Naive thymus-derived CD8-positive, alpha-beta T cell (primary cell): ENCODE measurements at regions not wholly inside any gene's neighbourhood (a gene's known extent, or its start where the extent isn't known, plus 50 kb on each side); places are given as distances from the start of the nearest gene placed in this dataset.

Experiments
- ATAC-seq, 2 donors: fragments of 150-1000 bp; cut with Tn5 transposase in 1 of 2; sonication (Bioruptor Pico), chemical (Tn5 transposase) in 1 of 2; 1 replicate in 1 of 2; 2 replicates in 1 of 2; pipeline ENCODE4 v1.10.0; 2021; ENCODE audit warnings: mild to moderate bottlenecking in 2 of 2, moderate library complexity in 2 of 2
- POLR2A ChIA-PET: fragments of 350-600 bp; sonication (Branson Sonifier 250); formaldehyde crosslinking; loops from one replicate; lab custom pipeline; 2021; ENCODE audit warnings: antibody characterized with exemption; lab: Charles Lee
- DNase-seq, 10 donors: peaks; one replicate each; pipeline versions ENCODE4 v3.0.0 to v3.0.0-alpha.2; 2020 to 2022
- H3K27ac Mint-ChIP-seq, 10 donors: one replicate each; pipeline ENCODE4 v1.8.0; 2020 to 2022; ENCODE audit warnings: mild to moderate bottlenecking in 10 of 10, mixed read lengths in 10 of 10, moderate library complexity in 4 of 10, inconsistent platforms in 1 of 10
- H3K27me3 Mint-ChIP-seq, 5 donors: one replicate each; pipeline ENCODE4 v1.8.0; 2021 to 2022; ENCODE audit warnings: mixed read lengths in 5 of 5
- H3K36me3 Mint-ChIP-seq, 3 donors: one replicate each; pipeline ENCODE4 v1.8.0; 2020 to 2022; ENCODE audit warnings: mixed read lengths in 3 of 3, mild to moderate bottlenecking in 2 of 3, inconsistent platforms in 1 of 3
- H3K4me1 Mint-ChIP-seq, 4 donors: one replicate each; pipeline ENCODE4 v1.8.0; 2021 to 2022; ENCODE audit warnings: mixed read lengths in 4 of 4
- H3K4me3 Mint-ChIP-seq, 10 donors: one replicate each; pipeline ENCODE4 v1.8.0; 2020 to 2022; ENCODE audit warnings: mild to moderate bottlenecking in 10 of 10, mixed read lengths in 10 of 10, moderate library complexity in 6 of 10, inconsistent platforms in 1 of 10
- H3K9me3 Mint-ChIP-seq, 9 donors: one replicate each; pipeline ENCODE4 v1.8.0; 2020 to 2022; ENCODE audit warnings: mixed read lengths in 9 of 9, mild to moderate bottlenecking in 3 of 9, inconsistent platforms in 1 of 9, moderate library complexity in 1 of 9

GRCh38 chr14:84021433-84021832 is 1508.5 kb upstream of the FLRT2 start:
- peaks cover 0 to 39% (median 10%) of the 10 kb centered on the region in 9 donors for H3K9me3 Mint-ChIP-seq
- H3K4me3 Mint-ChIP-seq = no peak overlapping the region
- no peaks in the 10 kb centered on the region for H3K27me3 Mint-ChIP-seq
- POLR2A ChIA-PET = no interaction called here
- ATAC-seq (no peak), DNase-seq (no peak)
- peaks cover 0 to 9% (median 0%) of the 10 kb centered on the region in 3 donors for H3K36me3 Mint-ChIP-seq
- H3K4me1 Mint-ChIP-seq = no peaks in the 10 kb centered on the region
- no peak overlapping the region for H3K27ac Mint-ChIP-seq

GRCh38 chr14:84024231-84024820 is 1505.6 kb upstream of the FLRT2 start:
- ATAC-seq = no peak
- no peak for DNase-seq
- POLR2A ChIA-PET = no interaction called here
- Mint-ChIP-seq H3K9me3 (peaks cover 5 to 26% (median 9%) of the 10 kb centered on the region in 9 donors), H3K27me3 (no peaks in the 10 kb centered on the region), H3K27ac (no peak overlapping the region), H3K36me3 (peaks cover 0 to 9% (median 0%) of the 10 kb centered on the region in 3 donors), H3K4me3 (no peak overlapping the region), H3K4me1 (no peaks in the 10 kb centered on the region)

GRCh38 chr14:84025106-84026012 is 1504.6 kb upstream of the FLRT2 start:
- Mint-ChIP-seq H3K4me1 (no peaks in the 10 kb centered on the region), H3K4me3 (no peak overlapping the region), H3K27me3 (no peaks in the 10 kb centered on the region), H3K27ac (no peak overlapping the region), H3K9me3 (peaks cover 5 to 22% (median 15%) of the 10 kb centered on the region in 9 donors), H3K36me3 (peaks cover 0 to 9% (median 0%) of the 10 kb centered on the region in 3 donors)
- DNase-seq (no peak), ATAC-seq (no peak)
- POLR2A ChIA-PET = no interaction called here

DNA sequence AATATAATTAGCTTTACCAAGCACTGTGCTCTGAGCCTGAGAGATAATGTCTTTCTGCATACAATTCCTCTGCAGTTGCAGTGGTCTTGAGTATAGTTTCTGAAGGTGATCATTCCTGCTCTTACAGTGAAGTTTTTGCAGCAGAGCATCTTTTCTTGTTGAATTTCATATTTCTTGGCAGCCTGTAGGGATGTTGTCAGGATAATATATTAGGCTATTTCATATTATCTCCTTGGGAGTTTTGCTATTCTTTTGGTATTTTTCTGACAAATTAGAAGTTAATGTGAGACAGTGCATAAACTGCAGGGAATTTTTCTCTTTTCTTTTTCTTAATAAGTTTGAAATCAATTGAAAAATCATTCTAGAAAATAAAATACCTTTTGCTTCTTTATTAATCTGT is 1502.6 kb upstream of the FLRT2 start:
- no peaks in the 10 kb centered on the region for H3K27me3 Mint-ChIP-seq
- H3K4me1 Mint-ChIP-seq = no peaks in the 10 kb centered on the region
- no peak overlapping the region for H3K27ac Mint-ChIP-seq
- H3K36me3 Mint-ChIP-seq = peaks cover 0 to 9% (median 0%) of the 10 kb centered on the region in 3 donors
- H3K9me3 Mint-ChIP-seq = peaks cover 3 to 21% (median 10%) of the 10 kb centered on the region in 9 donors
- no peak for ATAC-seq
- POLR2A ChIA-PET = no interaction called here
- no peak overlapping the region for H3K4me3 Mint-ChIP-seq
- no peak for DNase-seq

GRCh38 chr14:84028080-84028604 is 1501.8 kb upstream of the FLRT2 start:
- H3K27ac Mint-ChIP-seq = no peak overlapping the region
- H3K27me3 Mint-ChIP-seq = no peaks in the 10 kb centered on the region
- POLR2A ChIA-PET = no interaction called here
- no peak for ATAC-seq
- peaks cover 0 to 21% (median 7%) of the 10 kb centered on the region in 9 donors for H3K9me3 Mint-ChIP-seq
- H3K4me3 Mint-ChIP-seq = no peak overlapping the region
- DNase-seq = no peak
- H3K4me1 Mint-ChIP-seq = no peaks in the 10 kb centered on the region
- peaks cover 0 to 9% (median 0%) of the 10 kb centered on the region in 3 donors for H3K36me3 Mint-ChIP-seq

DNA sequence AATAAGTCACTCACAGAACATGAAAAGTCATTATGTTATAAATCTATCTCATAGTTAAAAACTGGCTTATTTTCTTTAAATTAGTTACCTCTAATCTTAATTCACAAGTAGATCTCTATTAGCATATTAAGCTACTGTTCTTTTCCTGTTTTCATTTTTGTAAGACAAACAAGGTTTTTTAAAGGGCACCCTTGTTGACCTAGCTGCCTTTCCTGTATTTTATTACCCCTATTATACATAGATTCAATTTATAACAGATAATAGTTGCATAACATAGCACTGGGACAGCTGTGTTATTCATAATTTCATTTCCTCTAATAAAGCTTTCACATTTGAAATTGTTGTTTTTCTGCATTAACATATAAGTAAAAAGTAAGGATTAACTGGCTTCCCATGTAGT is 1500.7 kb upstream of the FLRT2 start:
- Mint-ChIP-seq H3K9me3 (peaks cover 0 to 12% (median 2%) of the 10 kb centered on the region in 9 donors), H3K4me3 (no peak overlapping the region), H3K27me3 (no peaks in the 10 kb centered on the region), H3K4me1 (no peaks in the 10 kb centered on the region), H3K27ac (no peak overlapping the region), H3K36me3 (no peaks in the 10 kb centered on the region)
- POLR2A ChIA-PET = no interaction called here
- ATAC-seq (no peak), DNase-seq (no peak)

GRCh38 chr14:84029720-84030119 is 1500.2 kb upstream of the FLRT2 start:
- peaks cover 0 to 15% (median 2%) of the 10 kb centered on the region in 9 donors for H3K9me3 Mint-ChIP-seq

GRCh38 chr14:84036840-84037239 is 1493.1 kb upstream of the FLRT2 start:
- DNase-seq (no peak), ATAC-seq (no peak)
- H3K4me1 Mint-ChIP-seq = peaks cover 0 to 6% (median 0%) of the 10 kb centered on the region in 4 donors
- no peak overlapping the region for H3K27ac Mint-ChIP-seq
- peaks cover 0 to 21% (median 9%) of the 10 kb centered on the region in 9 donors for H3K9me3 Mint-ChIP-seq
- peak overlapping the region in 2 of 10 donors; percentile 2 to 19 for H3K4me3 Mint-ChIP-seq
- no peaks in the 10 kb centered on the region for H3K36me3 Mint-ChIP-seq
- POLR2A ChIA-PET = no interaction called here
- H3K27me3 Mint-ChIP-seq = no peaks in the 10 kb centered on the region

More at GRCh38 chr14:84029720-84030119, 1500.2 kb upstream of the FLRT2 start:
- ATAC-seq (no peak), DNase-seq (no peak)
- no peak overlapping the region for H3K4me3 Mint-ChIP-seq
- H3K27ac Mint-ChIP-seq = no peak overlapping the region
- no peaks in the 10 kb centered on the region for H3K36me3 Mint-ChIP-seq
- no peaks in the 10 kb centered on the region for H3K4me1 Mint-ChIP-seq
- POLR2A ChIA-PET = no interaction called here
- H3K27me3 Mint-ChIP-seq = no peaks in the 10 kb centered on the region

- H3K4me1 Mint-ChIP-seq = peaks cover 0 to 6% (median 0%) of the 10 kb centered on the region in 4 donors
- H3K27ac Mint-ChIP-seq = no peak overlapping the region
- no peak for DNase-seq
- no peak for ATAC-seq
- H3K27me3 Mint-ChIP-seq = no peaks in the 10 kb centered on the region
- POLR2A ChIA-PET = no interaction called here
- no peak overlapping the region for H3K4me3 Mint-ChIP-seq
- H3K36me3 Mint-ChIP-seq = no peaks in the 10 kb centered on the region
- H3K9me3 Mint-ChIP-seq = peaks cover 0 to 21% (median 9%) of the 10 kb centered on the region in 9 donors
Measured at GRCh38 chr14:84037593-84037992, 1492.4 kb upstream of the FLRT2 start.

- peaks cover 0 to 18% (median 10%) of the 10 kb centered on the region in 9 donors for H3K9me3 Mint-ChIP-seq
Measured at GRCh38 chr14:84040101-84040500, 1489.8 kb upstream of the FLRT2 start.

DNA sequence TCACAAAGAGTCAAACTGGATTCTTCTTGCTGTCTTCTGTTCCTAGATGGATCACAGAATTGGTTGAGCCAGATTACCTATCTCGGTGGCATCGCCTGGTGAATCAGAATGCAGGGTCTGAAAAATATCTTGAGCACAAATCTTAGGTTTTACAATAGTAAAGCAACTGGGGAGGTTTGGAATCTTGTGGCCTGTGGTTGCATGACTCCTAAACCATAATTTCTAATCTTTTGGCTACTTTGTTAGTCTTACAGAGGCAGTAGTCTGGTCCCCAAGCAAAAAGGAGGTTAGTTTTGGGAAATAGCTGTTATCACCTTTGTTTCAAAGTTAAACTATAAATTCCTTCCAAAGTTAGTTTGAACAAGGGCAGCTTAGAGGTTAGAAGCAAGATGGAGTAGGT is 1488.5 kb upstream of the FLRT2 start:
- Mint-ChIP-seq H3K27ac (no peak overlapping the region), H3K4me1 (peaks cover 0 to 6% (median 0%) of the 10 kb centered on the region in 4 donors), H3K27me3 (no peaks in the 10 kb centered on the region), H3K36me3 (no peaks in the 10 kb centered on the region), H3K4me3 (no peak overlapping the region), H3K9me3 (peaks cover 3 to 18% (median 10%) of the 10 kb centered on the region in 9 donors)
- no peak for DNase-seq
- no peak for ATAC-seq
- POLR2A ChIA-PET = no interaction called here

More at GRCh38 chr14:84040101-84040500, 1489.8 kb upstream of the FLRT2 start:
- Mint-ChIP-seq H3K27ac (no peak overlapping the region), H3K27me3 (no peaks in the 10 kb centered on the region), H3K36me3 (no peaks in the 10 kb centered on the region), H3K4me3 (no peak overlapping the region), H3K4me1 (peaks cover 0 to 6% (median 0%) of the 10 kb centered on the region in 4 donors)
- DNase-seq = no peak
- POLR2A ChIA-PET = no interaction called here
- no peak for ATAC-seq

DNA sequence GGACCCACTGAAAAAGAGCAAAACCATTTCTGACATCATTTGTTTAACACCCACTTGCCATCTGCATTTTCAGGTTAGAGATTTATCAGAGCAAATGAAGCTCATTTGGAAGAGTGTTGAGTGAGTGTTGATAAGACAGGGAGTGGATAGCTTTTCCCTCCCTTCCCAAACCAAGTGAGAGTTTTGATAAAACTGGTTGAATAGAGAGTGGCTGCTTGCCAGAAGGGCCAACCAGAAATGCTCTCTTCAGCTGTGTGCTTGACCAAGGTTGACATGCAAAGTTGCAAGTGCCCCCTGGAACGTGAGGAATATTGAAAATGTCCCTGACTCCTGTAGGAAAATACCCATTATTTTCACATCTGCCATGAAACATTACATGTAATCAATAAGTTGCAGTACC is 1487.0 kb upstream of the FLRT2 start:
- Mint-ChIP-seq H3K4me1 (no peaks in the 10 kb centered on the region), H3K9me3 (peaks cover 6 to 12% (median 7%) of the 10 kb centered on the region in 9 donors), H3K4me3 (no peak overlapping the region), H3K27me3 (no peaks in the 10 kb centered on the region), H3K36me3 (no peaks in the 10 kb centered on the region), H3K27ac (no peak overlapping the region)
- no peak for DNase-seq
- POLR2A ChIA-PET = no interaction called here
- ATAC-seq = no peak
